H9 (cell line): ENCODE measurements at regions not wholly inside any gene's neighbourhood (a gene's known extent, or its start where the extent isn't known, plus 50 kb on each side); places are given as distances from the start of the nearest gene placed in this dataset.

Experiments
- DNase-seq: peaks from one replicate; pipeline ENCODE4 v3.0.0-alpha.2; 2017
- H2AFZ ChIP-seq: one replicate; pipeline ENCODE4 v1.6.1; 2013; ENCODE audit warnings: mild to moderate bottlenecking, low read length, control low read depth, moderate library complexity
- H2AK5ac ChIP-seq: 2 replicates; pipeline ENCODE4 v1.6.1; 2013; ENCODE audit warnings: low read length, control low read depth, mixed read lengths; ENCODE audit not compliant: insufficient read length
- H2BK120ac ChIP-seq: one replicate; pipeline ENCODE4 v1.6.1; 2013; ENCODE audit warnings: low read depth, mild to moderate bottlenecking, low read length, control low read depth, inconsistent platforms; ENCODE audit not compliant: poor library complexity, severe bottlenecking
- H2BK12ac ChIP-seq: 2 replicates; pipeline ENCODE4 v1.6.1; 2013; ENCODE audit warnings: low read length, control low read depth, mixed read lengths, low read depth; ENCODE audit not compliant: insufficient read length
- H2BK15ac ChIP-seq: 2 replicates; pipeline ENCODE4 v1.6.1; 2013; ENCODE audit warnings: low read depth, low read length, control low read depth
- H2BK20ac ChIP-seq: one replicate; pipeline ENCODE4 v1.6.1; 2013; ENCODE audit warnings: low read depth, mild to moderate bottlenecking, low read length, control low read depth, inconsistent platforms; ENCODE audit not compliant: poor library complexity, severe bottlenecking
- H2BK5ac ChIP-seq: 2 replicates; pipeline ENCODE4 v1.6.1; 2013; ENCODE audit warnings: low read length, control low read depth, mixed read lengths; ENCODE audit not compliant: insufficient read length
- H3K14ac ChIP-seq: 2 replicates; pipeline ENCODE4 v1.6.1; 2013; ENCODE audit warnings: low read length, control low read depth; ENCODE audit not compliant: insufficient read depth
- H3K18ac ChIP-seq: 2 replicates; pipeline ENCODE4 v1.6.1; 2013; ENCODE audit warnings: low read depth, mild to moderate bottlenecking, mixed read lengths, low read length, control low read depth; ENCODE audit not compliant: insufficient read length
- H3K23ac ChIP-seq: 2 replicates; pipeline ENCODE4 v1.6.1; 2013; ENCODE audit warnings: low read length, control low read depth, mixed read lengths, low read depth; ENCODE audit not compliant: insufficient read length
- H3K23me2 ChIP-seq: 2 replicates; pipeline ENCODE4 v1.6.1; 2013; ENCODE audit warnings: low read depth, mild to moderate bottlenecking, mixed read lengths, low read length, control low read depth; ENCODE audit not compliant: insufficient read length, poor library complexity, severe bottlenecking
- H3K27ac ChIP-seq: 2 replicates; pipeline ENCODE4 v1.5.1; 2013; ENCODE audit warnings: low read length, control low read depth, mixed read lengths, low read depth; ENCODE audit not compliant: insufficient read length
- H3K27me3 ChIP-seq: 2 replicates; pipeline ENCODE4 v1.6.1; 2013; ENCODE audit warnings: low read length, control low read depth, inconsistent platforms; ENCODE audit not compliant: insufficient read depth
- H3K4ac ChIP-seq: 2 replicates; pipeline ENCODE4 v1.6.1; 2013; ENCODE audit warnings: low read depth, mild to moderate bottlenecking, control low read depth, inconsistent platforms, low read length, moderate library complexity
- H3K4me1 ChIP-seq: 2 replicates; pipeline ENCODE4 v1.6.1; 2013; ENCODE audit warnings: low read length, control low read depth, inconsistent platforms; ENCODE audit not compliant: insufficient read depth
- H3K4me2 ChIP-seq: 2 replicates; pipeline ENCODE4 v1.6.1; 2013; ENCODE audit warnings: low read length, control low read depth, mixed read lengths; ENCODE audit not compliant: insufficient read length, insufficient read depth
- H3K56ac ChIP-seq: 2 replicates; pipeline ENCODE4 v1.6.1; 2013; ENCODE audit warnings: low read depth, mild to moderate bottlenecking, mixed read lengths, low read length, control low read depth; ENCODE audit not compliant: insufficient read length
- H3K79me1 ChIP-seq: 2 replicates; pipeline ENCODE4 v1.6.1; 2013; ENCODE audit warnings: low read depth, mild to moderate bottlenecking, moderate library complexity, low read length, control low read depth, inconsistent platforms; ENCODE audit not compliant: insufficient read depth, poor library complexity, severe bottlenecking
- H3K79me2 ChIP-seq: 2 replicates; pipeline ENCODE4 v1.6.1; 2013; ENCODE audit warnings: low read length, control low read depth, inconsistent platforms; ENCODE audit not compliant: insufficient read depth
- H3K9ac ChIP-seq: 2 replicates; pipeline ENCODE4 v1.6.1; 2013; ENCODE audit warnings: low read length, control low read depth, mixed read lengths; ENCODE audit not compliant: insufficient read length; ENCODE audit errors: extremely low read depth
- H3K9me3 ChIP-seq: one replicate; pipeline ENCODE4 v1.6.1; 2013; ENCODE audit warnings: low read depth, low read length, inconsistent platforms; ENCODE audit not compliant: control insufficient read depth
- H3T11ph ChIP-seq: one replicate; pipeline ENCODE4 v1.6.1; 2013; ENCODE audit warnings: mild to moderate bottlenecking, low read length, control low read depth, inconsistent platforms
- H4K20me1 ChIP-seq: one replicate; pipeline ENCODE4 v1.6.1; 2013; ENCODE audit not compliant: control insufficient read depth, insufficient read length, insufficient read depth
- H4K5ac ChIP-seq: 2 replicates; pipeline ENCODE4 v1.6.1; 2013; ENCODE audit warnings: low read depth, mild to moderate bottlenecking, mixed read lengths, low read length, control low read depth; ENCODE audit not compliant: insufficient read length
- H4K8ac ChIP-seq: replicated peaks from 2 replicates; pipeline ENCODE4 v1.6.1; 2013; ENCODE audit warnings: low read length, control low read depth, mixed read lengths, low read depth; ENCODE audit not compliant: insufficient read length
- H4K91ac ChIP-seq: 2 replicates; pipeline ENCODE4 v1.6.1; 2013; ENCODE audit warnings: low read depth, mild to moderate bottlenecking, moderate library complexity, mixed read lengths, low read length, control low read depth; ENCODE audit not compliant: insufficient read length
- H3K27ac Mint-ChIP-seq, 3 experiments: 2 replicates in 2 of 3; 3 replicates in 1 of 3; pipeline ENCODE4 v1.8.0; 2020 to 2021; ENCODE audit warnings: mixed read lengths in 3 of 3, mild to moderate bottlenecking in 1 of 3, moderate library complexity in 1 of 3
- H3K27me3 Mint-ChIP-seq: 2 replicates; pipeline ENCODE4 v1.8.0; 2021; ENCODE audit warnings: low read depth, mild to moderate bottlenecking, moderate library complexity, mixed read lengths
- H3K36me3 Mint-ChIP-seq, 3 experiments: 2 replicates in 2 of 3; 3 replicates in 1 of 3; pipeline ENCODE4 v1.8.0; 2020 to 2021; ENCODE audit warnings: low read depth in 3 of 3, mixed read lengths in 3 of 3; ENCODE audit not compliant: insufficient read depth in 1 of 3
- H3K4me1 Mint-ChIP-seq, 2 experiments: 2 replicates each; pipeline ENCODE4 v1.8.0; 2020; ENCODE audit warnings: mixed read lengths in 2 of 2
- H3K4me3 Mint-ChIP-seq, 2 experiments: 2 replicates in 1 of 2; 3 replicates in 1 of 2; pipeline ENCODE4 v1.8.0; 2020 to 2021; ENCODE audit warnings: mild to moderate bottlenecking in 2 of 2, mixed read lengths in 2 of 2, moderate library complexity in 1 of 2
- H3K9me3 Mint-ChIP-seq, 2 experiments: 2 replicates in 1 of 2; 3 replicates in 1 of 2; pipeline ENCODE4 v1.8.0; 2020; ENCODE audit warnings: mild to moderate bottlenecking in 2 of 2, mixed read lengths in 2 of 2, moderate library complexity in 1 of 2
- CTCF ChIP-seq: fragments of 200-600 bp; sonication (generic); conservative IDR thresholded peaks from 3 replicates; pipeline ENCODE4 v1.8.0; 2021; ENCODE audit warnings: antibody characterized with exemption, mild to moderate bottlenecking
- WGBS: extraction: QIAGEN DNeasy Blood & Tissue Kit; methylation state at CpG from one replicate; pipeline ENCODE4 v1.1.7; 2013; ENCODE audit warnings: missing lambda C conversion rate, low lambda C conversion rate, mixed read lengths; ENCODE audit not compliant: insufficient read length; ENCODE audit errors: extremely low coverage; 5-methylcytosine and 5-hydroxymethylcytosine counted together

- no peak overlapping the region for H2BK15ac ChIP-seq
- TF ChIP-seq CTCF: no peak
- no peak overlapping the region for H3K4me2 ChIP-seq
- no peaks in the 10 kb centered on the region for H4K20me1 ChIP-seq
- H2AK5ac ChIP-seq: no peak overlapping the region
- Mint-ChIP-seq H3K36me3 (peaks cover 0 to 3% (median 0%) of the 10 kb centered on the region in 3 experiments; a peak in 2 of 7 replicates), H3K4me1 (no peaks in the 10 kb centered on the region), H3K27ac (no peak overlapping the region), H3K9me3 (peaks cover 0 to 2% of the 10 kb centered on the region in 2 experiments; a peak in 2 of 5 replicates), H3K4me3 (no peak overlapping the region), H3K27me3 (no peaks in the 10 kb centered on the region)
- no peaks in the 10 kb centered on the region for H3K9me3 ChIP-seq
- no peak overlapping the region for H4K8ac ChIP-seq
- no peaks in the 10 kb centered on the region for H3K79me1 ChIP-seq
- H4K5ac ChIP-seq: no peak overlapping the region
- H2AFZ ChIP-seq: no peak overlapping the region
- no peak overlapping the region for H3K18ac ChIP-seq
- H3T11ph ChIP-seq: no peak overlapping the region
- no peaks in the 10 kb centered on the region for H3K27me3 ChIP-seq
- DNase-seq: no peak
- no peak overlapping the region for H3K56ac ChIP-seq
- no peak overlapping the region for H2BK120ac ChIP-seq
- H4K91ac ChIP-seq: no peak overlapping the region
- H3K9ac ChIP-seq: no peak overlapping the region
- no peaks in the 10 kb centered on the region for H3K4me1 ChIP-seq
- H3K4ac ChIP-seq: no peak overlapping the region
- H2BK12ac ChIP-seq: no peak overlapping the region
- no peak overlapping the region for H3K14ac ChIP-seq
- no peaks in the 10 kb centered on the region for H3K23me2 ChIP-seq
- no peak overlapping the region for H2BK20ac ChIP-seq
- no peak overlapping the region for H3K23ac ChIP-seq
- H3K79me2 ChIP-seq: no peaks in the 10 kb centered on the region
- no CpG with 5 or more reads among the region's 1 CpG for WGBS
- no peak overlapping the region for H2BK5ac ChIP-seq
- no peak overlapping the region for H3K27ac ChIP-seq
Observed at GRCh38 chr13:60986301-60986700, 429.3 kb downstream of the PCDH20 start.
